ENCODE measurements at regions not wholly inside any gene's neighbourhood (a gene's known extent, or its start where the extent isn't known, plus 50 kb on each side); places are given as distances from the start of the nearest gene placed in this dataset.

DNA sequence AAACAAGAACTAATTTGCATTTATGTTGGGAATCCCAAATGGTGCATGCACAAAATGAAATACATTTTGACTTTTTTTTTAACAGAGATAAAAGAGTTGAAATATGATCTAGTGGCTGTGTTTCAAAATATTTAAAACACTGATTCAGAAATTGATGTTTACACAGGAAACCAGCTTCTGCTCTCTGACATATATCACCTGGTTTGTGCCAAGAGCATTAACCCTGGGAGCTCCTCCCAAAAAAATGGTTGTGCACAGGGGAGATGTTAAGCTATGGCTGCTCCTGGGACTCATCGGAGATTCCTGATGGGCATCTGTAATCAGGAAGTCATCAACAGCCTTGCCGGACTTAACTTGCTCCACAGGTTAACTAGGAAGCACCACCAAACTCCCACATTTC lies 65.2 kb upstream of the MAL start:
- TF ChIP-seq, protein P1, sequence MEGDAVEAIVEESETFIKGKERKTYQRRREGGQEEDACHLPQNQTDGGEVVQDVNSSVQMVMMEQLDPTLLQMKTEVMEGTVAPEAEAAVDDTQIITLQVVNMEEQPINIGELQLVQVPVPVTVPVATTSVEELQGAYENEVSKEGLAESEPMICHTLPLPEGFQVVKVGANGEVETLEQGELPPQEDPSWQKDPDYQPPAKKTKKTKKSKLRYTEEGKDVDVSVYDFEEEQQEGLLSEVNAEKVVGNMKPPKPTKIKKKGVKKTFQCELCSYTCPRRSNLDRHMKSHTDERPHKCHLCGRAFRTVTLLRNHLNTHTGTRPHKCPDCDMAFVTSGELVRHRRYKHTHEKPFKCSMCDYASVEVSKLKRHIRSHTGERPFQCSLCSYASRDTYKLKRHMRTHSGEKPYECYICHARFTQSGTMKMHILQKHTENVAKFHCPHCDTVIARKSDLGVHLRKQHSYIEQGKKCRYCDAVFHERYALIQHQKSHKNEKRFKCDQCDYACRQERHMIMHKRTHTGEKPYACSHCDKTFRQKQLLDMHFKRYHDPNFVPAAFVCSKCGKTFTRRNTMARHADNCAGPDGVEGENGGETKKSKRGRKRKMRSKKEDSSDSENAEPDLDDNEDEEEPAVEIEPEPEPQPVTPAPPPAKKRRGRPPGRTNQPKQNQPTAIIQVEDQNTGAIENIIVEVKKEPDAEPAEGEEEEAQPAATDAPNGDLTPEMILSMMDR (IDR thresholded peaks at IDR 0.05; ENCODE audit: insufficient read depth, low read depth, low read length) = no peak
- no peak for TF ChIP-seq EZH2 (IDR thresholded peaks at IDR 0.05; ENCODE audit: insufficient read depth, low read length)
